Suppressor macrophage (primary cell): ENCODE measurements at regions not wholly inside any gene's neighbourhood (a gene's known extent, or its start where the extent isn't known, plus 50 kb on each side); places are given as distances from the start of the nearest gene placed in this dataset.

Experiments
- DNase-seq, 4 experiments: peaks; one replicate each; pipeline ENCODE4 v3.0.0-alpha.2; 2020 to 2022

GRCh38 chr6:56345376-56345995, 98.1 kb upstream of the COL21A1 start:
- peak; percentile 10 to 48 (median 32) for DNase-seq

- DNase-seq: no peak
Measured at GRCh38 chr6:56343295-56343694, 95.9 kb upstream of the COL21A1 start.

GRCh38 chr6:56339524-56339923, 92.1 kb upstream of the COL21A1 start:
- DNase-seq: no peak

GRCh38 chr6:56335726-56336125, 88.3 kb upstream of the COL21A1 start:
- no peak for DNase-seq

- no peak for DNase-seq
Measured at GRCh38 chr6:56334937-56335336, 87.6 kb upstream of the COL21A1 start.

DNA sequence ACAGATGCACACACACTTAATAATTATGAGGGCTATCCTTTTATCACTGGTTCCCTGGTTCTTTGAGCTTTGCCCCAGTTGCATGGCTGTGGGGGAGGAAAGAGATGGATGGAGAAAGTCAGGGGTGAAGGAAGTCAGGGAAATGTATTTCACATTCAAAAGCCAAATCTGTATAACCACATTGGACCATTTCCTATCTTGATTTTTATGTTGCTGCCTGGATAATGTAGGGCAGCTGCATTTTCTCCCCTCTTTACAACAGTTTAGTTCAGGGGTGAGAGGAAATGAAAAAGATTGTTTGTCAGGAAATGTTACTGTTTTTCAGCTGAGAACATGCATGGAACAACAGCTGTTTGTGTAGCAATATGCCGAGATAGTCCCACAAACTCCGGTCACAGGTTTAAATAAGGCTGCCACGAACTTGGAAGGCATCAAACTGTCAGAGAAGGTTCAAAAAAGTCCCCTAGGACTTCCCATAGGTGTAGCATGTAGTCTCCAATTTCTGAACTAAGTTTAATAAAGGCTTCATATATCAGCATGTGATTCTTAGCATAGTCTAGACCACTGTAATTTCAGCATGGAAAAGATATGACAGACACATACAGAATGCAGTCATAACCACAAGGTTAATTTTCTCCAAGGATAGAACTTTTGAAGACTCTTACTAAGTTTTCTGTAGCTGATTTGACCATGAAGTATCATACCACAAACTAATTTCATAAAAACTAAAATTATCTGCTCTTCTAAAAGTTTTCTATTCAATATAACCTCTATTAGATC, 82.1 kb upstream of the COL21A1 start:
- no peak for DNase-seq

- no peak for DNase-seq
Measured at GRCh38 chr6:56328728-56329090, 81.3 kb upstream of the COL21A1 start.

DNA sequence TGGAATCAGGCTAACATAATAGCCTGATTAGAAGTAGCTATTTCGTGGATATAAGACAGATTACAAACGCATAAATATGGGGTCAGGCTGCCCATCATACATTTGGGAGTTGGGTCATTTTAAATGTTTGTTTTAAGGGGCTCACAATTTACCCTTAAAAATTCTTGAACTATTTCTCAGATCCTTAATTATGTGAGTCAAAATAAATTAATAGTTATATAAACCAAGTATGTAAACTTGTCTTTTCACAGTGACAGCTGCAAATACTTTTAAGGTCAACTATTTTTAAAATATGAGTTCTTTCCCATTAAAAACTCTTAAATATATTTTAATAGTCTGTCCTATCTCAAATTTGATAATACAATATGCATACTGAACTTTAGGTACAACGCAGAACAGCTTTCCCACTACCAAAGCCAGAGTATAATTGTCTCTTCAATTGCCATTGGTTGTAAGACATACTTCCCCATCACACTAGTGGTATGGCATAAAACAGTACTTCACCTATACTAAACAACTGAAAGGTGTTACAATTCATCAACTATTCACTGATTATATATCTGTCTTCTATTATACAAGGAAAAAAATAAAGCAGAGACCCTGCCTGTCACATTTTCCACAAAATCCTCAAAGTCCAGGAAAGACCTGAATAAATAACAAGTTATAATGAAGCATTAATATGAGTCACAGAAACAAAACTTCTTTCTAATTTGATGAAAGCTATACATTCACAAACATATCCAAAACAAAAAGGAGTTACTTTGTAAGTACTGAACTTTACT, 80.8 kb upstream of the COL21A1 start:
- DNase-seq: no peak

DNA sequence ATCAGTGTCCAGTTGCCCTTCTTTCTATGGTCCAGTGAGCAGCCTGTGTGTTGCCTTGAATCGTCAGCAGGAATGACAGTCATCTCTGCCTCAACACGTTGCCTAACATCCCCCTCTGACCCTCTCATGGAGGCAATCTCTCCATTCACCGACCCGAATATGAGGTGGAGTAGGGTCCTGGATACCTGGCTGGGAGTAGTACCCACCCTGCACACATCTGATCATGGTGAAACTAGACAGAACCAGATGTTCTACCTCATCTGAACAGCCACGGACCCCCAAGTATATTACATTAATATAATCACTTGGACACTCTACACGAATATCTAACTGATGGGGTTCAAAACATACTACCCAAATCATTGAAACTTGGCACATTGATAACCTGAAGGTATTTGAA, 77.0 kb upstream of the COL21A1 start:
- no peak for DNase-seq

DNA sequence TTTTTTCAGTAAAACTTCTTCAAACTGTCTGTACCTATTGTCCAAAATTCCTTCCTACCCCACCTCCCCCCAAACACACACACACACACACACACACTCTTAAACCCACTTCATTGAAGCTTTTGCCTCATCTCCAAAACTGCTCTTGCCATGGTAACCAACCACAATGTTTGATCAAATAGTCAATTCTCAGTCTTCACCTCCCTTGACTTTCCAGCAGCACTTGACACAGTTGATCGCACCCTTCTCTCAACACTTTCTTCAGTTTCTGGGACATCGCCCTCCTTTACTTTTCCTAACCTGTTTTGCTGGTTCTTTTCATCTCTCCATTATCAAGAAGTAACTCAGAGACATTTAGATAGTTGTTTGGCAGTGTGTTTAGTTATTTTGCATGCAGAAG, 71.5 kb upstream of the COL21A1 start:
- no peak for DNase-seq

DNA sequence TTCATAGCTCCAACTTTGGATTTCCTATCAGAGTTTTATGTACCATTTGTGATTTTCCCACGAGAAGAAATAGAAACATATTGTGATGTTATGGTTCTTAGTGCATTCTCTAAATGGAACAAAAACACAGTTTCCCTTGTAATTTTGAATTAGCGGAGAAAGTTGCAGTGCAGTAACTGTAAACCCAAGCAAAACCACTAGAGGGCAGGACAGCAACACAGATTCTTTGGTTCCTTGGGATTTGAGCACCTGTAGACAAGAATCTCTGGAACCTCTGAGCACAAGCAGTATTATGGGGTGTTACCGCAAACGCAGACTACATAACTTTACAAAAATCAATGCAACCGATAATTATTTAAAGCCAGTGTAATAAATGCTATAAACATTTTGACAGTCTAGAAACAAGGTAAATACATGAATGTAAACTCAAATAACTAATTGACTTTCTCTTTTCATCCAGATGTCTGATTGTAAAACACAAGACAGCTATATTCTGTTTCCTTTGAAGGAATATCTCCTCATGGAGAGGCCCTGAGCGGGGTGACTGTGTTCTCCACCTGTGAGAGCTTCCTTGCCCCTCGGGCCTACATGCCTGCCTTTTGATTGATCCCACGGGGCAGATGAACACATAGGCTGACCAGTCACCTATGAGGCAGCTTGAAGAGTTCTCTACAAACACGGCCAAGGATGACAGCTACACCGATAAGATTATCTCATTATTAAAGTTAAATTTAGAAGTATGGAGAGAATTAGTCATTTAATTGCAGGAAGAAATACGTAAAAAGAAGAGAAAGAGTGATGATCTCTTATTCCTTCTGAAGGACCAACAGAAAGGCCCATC, 67.5 kb upstream of the COL21A1 start:
- DNase-seq: peak; percentile 25 to 55 (median 38)

- no peak for DNase-seq
Measured at GRCh38 chr6:56311533-56312448, 64.4 kb upstream of the COL21A1 start.

- DNase-seq: no peak
Measured at GRCh38 chr6:56311061-56311460, 63.7 kb upstream of the COL21A1 start.

- no peak for DNase-seq
Measured at GRCh38 chr6:56310241-56310640, 62.9 kb upstream of the COL21A1 start.

- DNase-seq: no peak
Measured at GRCh38 chr6:56299916-56300315, 52.5 kb upstream of the COL21A1 start.

GRCh38 chr6:56297022-56297989, 49.9 kb upstream of the COL21A1 start:
- DNase-seq: no peak
